Natural killer cell treated with Interleukin-12 subunit alpha and Interleukin-12 subunit beta and Interleukin-15 and Interleukin-18, amount 100 ng/mL, for 72 hours (primary cell): ENCODE measurements at regions not wholly inside any gene's neighbourhood (a gene's known extent, or its start where the extent isn't known, plus 50 kb on each side); places are given as distances from the start of the nearest gene placed in this dataset.
"Not testable (repeated sequence)": the region's sequence is repeated elsewhere in the genome, so short reads cannot be mapped to it uniquely, and the experiment has no call there.

Experiments
- ATAC-seq, 2 donors: fragments of 150-1000 bp; cut with Tn5 transposase in 1 of 2; sonication (Bioruptor Pico), chemical (Tn5 transposase) in 1 of 2; 2 replicates each; pipeline ENCODE4 v1.10.0; 2021
- DNase-seq: peaks from one replicate; pipeline ENCODE4 v3.0.0; 2022; ENCODE audit warnings: low spot score
- H3K27ac Mint-ChIP-seq, 2 donors: 1 replicate in 1 of 2; 2 replicates in 1 of 2; pipeline ENCODE4 v1.8.0; 2022; ENCODE audit warnings: mixed read lengths in 2 of 2, mild to moderate bottlenecking in 1 of 2, moderate library complexity in 1 of 2
- H3K27me3 Mint-ChIP-seq, 2 donors: 1 replicate in 1 of 2; 2 replicates in 1 of 2; pipeline ENCODE4 v1.8.0; 2022; ENCODE audit warnings: mixed read lengths in 2 of 2
- H3K36me3 Mint-ChIP-seq: one replicate; pipeline ENCODE4 v1.8.0; 2022; ENCODE audit warnings: mixed read lengths
- H3K4me1 Mint-ChIP-seq, 2 donors: 1 replicate in 1 of 2; 2 replicates in 1 of 2; pipeline ENCODE4 v1.8.0; 2022; ENCODE audit warnings: low read depth in 2 of 2, mixed read lengths in 2 of 2, mild to moderate bottlenecking in 1 of 2
- H3K4me3 Mint-ChIP-seq: one replicate; pipeline ENCODE4 v1.8.0; 2022; ENCODE audit warnings: mixed read lengths
- H3K9me3 Mint-ChIP-seq: 2 replicates; pipeline ENCODE4 v1.8.0; 2022; ENCODE audit warnings: mixed read lengths

- not testable (repeated sequence) for ATAC-seq, H3K9me3 Mint-ChIP-seq, H3K36me3 Mint-ChIP-seq, H3K27me3 Mint-ChIP-seq, DNase-seq
- H3K4me3 Mint-ChIP-seq, result peak overlapping the region; percentile 81
- H3K27ac Mint-ChIP-seq, result peak overlapping the region; percentile 82 to 97
- H3K4me1 Mint-ChIP-seq, result peaks cover 23 to 34% of the 10 kb centered on the region in 2 donors
Measured at GRCh38 chr1:244300029-244300375, 151.7 kb downstream of the ADSS2 start.

- Mint-ChIP-seq H3K27ac (peak overlapping the region; percentile 0 to 1), H3K36me3 (no peaks in the 10 kb centered on the region), H3K4me1 (peaks cover 25 to 29% of the 10 kb centered on the region in 2 donors), H3K9me3 (no peaks in the 10 kb centered on the region), H3K4me3 (no peak overlapping the region), H3K27me3 (no peaks in the 10 kb centered on the region)
- ATAC-seq (no peak), DNase-seq (no peak)
Measured at GRCh38 chr1:244301595-244302130, 150.0 kb downstream of the ADSS2 start.

GRCh38 chr1:244302876-244303609 is 148.7 kb downstream of the ADSS2 start:
- no peak for DNase-seq
- H3K36me3 Mint-ChIP-seq, result peaks cover 6% of the 10 kb centered on the region
- no peak for ATAC-seq
- no peak overlapping the region for H3K4me3 Mint-ChIP-seq
- no peak overlapping the region for H3K27ac Mint-ChIP-seq
- peaks cover 19 to 30% of the 10 kb centered on the region in 2 donors for H3K4me1 Mint-ChIP-seq
- peaks cover 3% of the 10 kb centered on the region for H3K9me3 Mint-ChIP-seq
- H3K27me3 Mint-ChIP-seq, result no peaks in the 10 kb centered on the region

GRCh38 chr1:244303610-244303969 is 148.1 kb downstream of the ADSS2 start:
- no peak for DNase-seq
- Mint-ChIP-seq H3K36me3 (peaks cover 6% of the 10 kb centered on the region), H3K4me3 (no peak overlapping the region), H3K4me1 (peaks cover 20 to 30% of the 10 kb centered on the region in 2 donors), H3K9me3 (peaks cover 3% of the 10 kb centered on the region), H3K27ac (no peak overlapping the region), H3K27me3 (no peaks in the 10 kb centered on the region)
- ATAC-seq, result no peak

GRCh38 chr1:244304156-244304555 is 147.6 kb downstream of the ADSS2 start:
- Mint-ChIP-seq H3K36me3 (peaks cover 6% of the 10 kb centered on the region), H3K4me1 (peaks cover 20 to 29% of the 10 kb centered on the region in 2 donors), H3K27ac (peak overlapping the region; percentile 6 to 17), H3K4me3 (no peak overlapping the region), H3K27me3 (no peaks in the 10 kb centered on the region), H3K9me3 (peaks cover 3% of the 10 kb centered on the region)
- no peak for ATAC-seq
- DNase-seq, result no peak

GRCh38 chr1:244304656-244305055 is 147.1 kb downstream of the ADSS2 start:
- peaks cover 3% of the 10 kb centered on the region for H3K9me3 Mint-ChIP-seq
- H3K27me3 Mint-ChIP-seq, result no peaks in the 10 kb centered on the region
- ATAC-seq, result no peak
- peak overlapping the region; percentile 6 to 17 for H3K27ac Mint-ChIP-seq
- peaks cover 15 to 24% of the 10 kb centered on the region in 2 donors for H3K4me1 Mint-ChIP-seq
- H3K4me3 Mint-ChIP-seq, result no peak overlapping the region
- no peak for DNase-seq
- H3K36me3 Mint-ChIP-seq, result peaks cover 6% of the 10 kb centered on the region

DNA sequence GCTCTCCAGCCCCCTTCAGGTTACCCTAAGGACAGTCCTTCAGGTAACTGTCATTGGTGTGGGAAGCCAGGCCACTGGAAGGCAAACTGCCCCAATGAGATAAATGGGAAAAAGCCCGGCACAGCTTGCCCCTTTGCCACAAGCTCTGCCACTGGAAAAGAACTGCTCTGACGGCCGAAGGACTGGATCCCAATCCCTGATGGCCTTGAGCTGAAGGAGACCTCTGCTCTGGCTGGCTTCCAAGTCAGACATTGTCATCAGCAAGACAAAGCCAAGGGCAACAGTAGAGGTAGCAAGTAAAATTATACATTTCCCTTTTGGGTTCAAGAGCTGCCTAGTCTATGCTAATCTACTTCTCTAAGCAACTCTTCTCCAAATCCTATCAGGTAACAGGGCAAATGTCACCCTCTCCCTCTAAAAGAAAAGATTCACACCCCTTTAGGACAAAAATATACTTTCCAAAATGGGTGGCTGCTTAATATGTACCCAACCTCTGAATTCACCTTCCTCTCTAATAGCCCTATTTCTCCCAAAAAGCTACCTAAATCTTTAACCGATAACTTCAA is 145.8 kb downstream of the ADSS2 start:
- no peak for DNase-seq
- H3K27me3 Mint-ChIP-seq, result no peaks in the 10 kb centered on the region
- H3K9me3 Mint-ChIP-seq, result peaks cover 3% of the 10 kb centered on the region
- peaks cover 17 to 25% of the 10 kb centered on the region in 2 donors for H3K4me1 Mint-ChIP-seq
- H3K27ac Mint-ChIP-seq, result peak overlapping the region in 1 of 2 donors; percentile 12
- H3K4me3 Mint-ChIP-seq, result no peak overlapping the region
- H3K36me3 Mint-ChIP-seq, result peaks cover 9% of the 10 kb centered on the region
- ATAC-seq, result no peak

- peak overlapping the region in 1 of 2 donors; percentile 12 for H3K27ac Mint-ChIP-seq
- H3K4me1 Mint-ChIP-seq, result peaks cover 21 to 32% of the 10 kb centered on the region in 2 donors
Measured at GRCh38 chr1:244306544-244306943, 145.2 kb downstream of the ADSS2 start.

GRCh38 chr1:244309191-244309590 is 142.5 kb downstream of the ADSS2 start:
- Mint-ChIP-seq H3K4me1 (peaks cover 26 to 42% of the 10 kb centered on the region in 2 donors), H3K36me3 (peaks cover 15% of the 10 kb centered on the region)
- ATAC-seq, H3K27ac Mint-ChIP-seq, H3K4me3 Mint-ChIP-seq, DNase-seq, H3K9me3 Mint-ChIP-seq, H3K27me3 Mint-ChIP-seq: not testable (repeated sequence)

More at GRCh38 chr1:244306544-244306943, 145.2 kb downstream of the ADSS2 start:
- Mint-ChIP-seq H3K36me3 (peaks cover 15% of the 10 kb centered on the region), H3K27me3 (no peaks in the 10 kb centered on the region), H3K4me3 (no peak overlapping the region), H3K9me3 (peaks cover 3% of the 10 kb centered on the region)
- DNase-seq, result no peak
- no peak for ATAC-seq

- Mint-ChIP-seq H3K27ac (no peak overlapping the region), H3K4me1 (peaks cover 35 to 58% of the 10 kb centered on the region in 2 donors), H3K27me3 (no peaks in the 10 kb centered on the region), H3K36me3 (peaks cover 15% of the 10 kb centered on the region), H3K9me3 (peaks cover 3% of the 10 kb centered on the region), H3K4me3 (no peak overlapping the region)
- ATAC-seq, result no peak
- DNase-seq, result no peak
Measured at GRCh38 chr1:244311784-244312532, 139.8 kb downstream of the ADSS2 start.

DNA sequence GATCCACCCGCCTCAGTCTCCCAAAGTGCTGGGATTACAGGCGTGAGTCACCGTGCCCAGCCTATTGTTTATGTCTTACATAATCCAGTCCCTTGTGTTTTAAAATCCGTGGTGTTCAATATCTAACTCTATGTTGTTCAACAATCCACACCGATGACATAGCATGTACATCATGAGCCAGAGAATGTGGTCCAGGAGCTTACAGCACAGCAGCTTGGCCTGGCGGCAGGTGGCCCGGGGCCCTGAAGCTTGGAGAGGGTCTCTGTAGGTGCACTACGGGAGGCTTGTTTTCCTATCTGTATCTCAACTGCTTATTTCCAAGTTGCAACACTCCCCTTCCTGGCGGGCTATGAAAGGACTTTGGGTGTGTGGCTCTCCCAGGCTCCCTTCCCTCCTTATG is 138.4 kb downstream of the ADSS2 start:
- Mint-ChIP-seq H3K27me3 (no peaks in the 10 kb centered on the region), H3K4me3 (no peak overlapping the region), H3K4me1 (peaks cover 37 to 55% of the 10 kb centered on the region in 2 donors), H3K9me3 (no peaks in the 10 kb centered on the region), H3K27ac (peak overlapping the region in 1 of 2 donors; percentile 47), H3K36me3 (peaks cover 8% of the 10 kb centered on the region)
- DNase-seq, result no peak
- no peak for ATAC-seq

GRCh38 chr1:244314921-244315559 is 136.7 kb downstream of the ADSS2 start:
- H3K4me1 Mint-ChIP-seq, result peaks cover 51 to 72% of the 10 kb centered on the region in 2 donors

DNA sequence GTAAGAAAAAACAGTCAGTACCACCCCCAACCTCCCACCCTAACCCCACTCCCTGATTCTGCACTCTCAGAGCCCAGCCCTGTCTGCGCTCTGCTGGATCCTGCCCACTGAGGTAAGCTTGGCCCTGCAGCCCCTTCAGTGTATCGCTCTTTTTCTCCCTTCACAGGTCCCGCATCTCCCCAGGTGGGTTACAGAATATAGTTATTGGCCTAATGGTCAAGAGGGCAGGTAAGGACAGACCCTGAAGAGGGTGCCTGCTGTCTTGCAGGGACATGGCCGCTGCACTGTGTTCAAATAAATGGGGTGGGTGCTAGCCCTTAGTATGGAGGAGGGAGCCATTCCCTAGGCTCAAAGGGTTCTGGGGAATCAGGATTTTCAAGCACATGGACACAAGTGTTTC is 135.7 kb downstream of the ADSS2 start:
- ATAC-seq, result no peak
- H3K27me3 Mint-ChIP-seq, result no peaks in the 10 kb centered on the region
- peaks cover 5% of the 10 kb centered on the region for H3K36me3 Mint-ChIP-seq
- no peaks in the 10 kb centered on the region for H3K9me3 Mint-ChIP-seq
- peaks cover 50 to 70% of the 10 kb centered on the region in 2 donors for H3K4me1 Mint-ChIP-seq
- peak overlapping the region; percentile 56 to 75 for H3K27ac Mint-ChIP-seq
- DNase-seq, result no peak
- H3K4me3 Mint-ChIP-seq, result no peak overlapping the region

More at GRCh38 chr1:244314921-244315559, 136.7 kb downstream of the ADSS2 start:
- peak overlapping the region; percentile 51 to 56 for H3K27ac Mint-ChIP-seq
- peak overlapping the region; percentile 29 for H3K4me3 Mint-ChIP-seq
- H3K9me3 Mint-ChIP-seq, result no peaks in the 10 kb centered on the region
- no peaks in the 10 kb centered on the region for H3K27me3 Mint-ChIP-seq
- DNase-seq, result no peak
- H3K36me3 Mint-ChIP-seq, result peaks cover 8% of the 10 kb centered on the region
- ATAC-seq, result no peak
